Skeletal muscle tissue (tissue), 3 donors: ENCODE measurements at regions not wholly inside any gene's neighbourhood (a gene's known extent, or its start where the extent isn't known, plus 50 kb on each side); places are given as distances from the start of the nearest gene placed in this dataset.

ENCODE experiments used
- H3K27ac ChIP-seq: one replicate; pipeline ENCODE4 v1.7.0; 2013; ENCODE audit warnings: mild to moderate bottlenecking, low read depth, low read length, inconsistent platforms
- H3K27me3 ChIP-seq, 3 donors: one replicate each; pipeline ENCODE4 v1.7.0; 2013; ENCODE audit warnings: low read length in 3 of 3; ENCODE audit not compliant: control insufficient read depth in 3 of 3, insufficient read depth in 3 of 3
- H3K36me3 ChIP-seq, 3 donors: one replicate each; pipeline ENCODE4 v1.7.0; 2013; ENCODE audit warnings: low read length in 3 of 3; ENCODE audit not compliant: control insufficient read depth in 3 of 3, insufficient read depth in 3 of 3
- H3K4me1 ChIP-seq, 3 donors: one replicate each; pipeline ENCODE4 v1.7.0; 2013; ENCODE audit warnings: low read length in 3 of 3, mild to moderate bottlenecking in 3 of 3; ENCODE audit not compliant: control insufficient read depth in 3 of 3, insufficient read depth in 3 of 3
- H3K4me3 ChIP-seq, 3 donors: one replicate each; pipeline ENCODE4 v1.7.0; 2013; ENCODE audit warnings: low read length in 3 of 3
- H3K9ac ChIP-seq, 3 donors: one replicate each; pipeline ENCODE4 v1.7.0; 2013; ENCODE audit warnings: low read length in 3 of 3, mild to moderate bottlenecking in 3 of 3, moderate library complexity in 2 of 3, low read depth in 1 of 3
- H3K9me3 ChIP-seq, 3 donors: one replicate each; pipeline ENCODE4 v1.7.0; 2013; ENCODE audit warnings: low read length in 3 of 3; ENCODE audit not compliant: control insufficient read depth in 3 of 3
- donor health status: Osteomylitis.

- no peaks in the 10 kb centered on the region for H3K9me3 ChIP-seq
- H3K27me3 ChIP-seq: peaks cover 6% of the 10 kb centered on the region in 3 donors
- peak overlapping the region in 2 of 3 donors; percentile 61 to 69 for H3K9ac ChIP-seq
- H3K36me3 ChIP-seq: no peaks in the 10 kb centered on the region
- H3K27ac ChIP-seq: peak overlapping the region; percentile 83
- peak overlapping the region in 1 of 3 donors; percentile 6 for H3K4me3 ChIP-seq
- peaks cover 5 to 19% (median 14%) of the 10 kb centered on the region in 3 donors for H3K4me1 ChIP-seq
Measured at GRCh38 chr1:234771642-234772344, 161.8 kb upstream of the IRF2BP2 start.

- H3K4me3 ChIP-seq: no peak overlapping the region
- peak overlapping the region; percentile 83 for H3K27ac ChIP-seq
- H3K4me1 ChIP-seq: peaks cover 5 to 19% (median 14%) of the 10 kb centered on the region in 3 donors
- H3K27me3 ChIP-seq: no peaks in the 10 kb centered on the region
- no peaks in the 10 kb centered on the region for H3K36me3 ChIP-seq
- H3K9me3 ChIP-seq: no peaks in the 10 kb centered on the region
- H3K9ac ChIP-seq: no peak overlapping the region
Measured at GRCh38 chr1:234770924-234771540, 161.1 kb upstream of the IRF2BP2 start.

DNA sequence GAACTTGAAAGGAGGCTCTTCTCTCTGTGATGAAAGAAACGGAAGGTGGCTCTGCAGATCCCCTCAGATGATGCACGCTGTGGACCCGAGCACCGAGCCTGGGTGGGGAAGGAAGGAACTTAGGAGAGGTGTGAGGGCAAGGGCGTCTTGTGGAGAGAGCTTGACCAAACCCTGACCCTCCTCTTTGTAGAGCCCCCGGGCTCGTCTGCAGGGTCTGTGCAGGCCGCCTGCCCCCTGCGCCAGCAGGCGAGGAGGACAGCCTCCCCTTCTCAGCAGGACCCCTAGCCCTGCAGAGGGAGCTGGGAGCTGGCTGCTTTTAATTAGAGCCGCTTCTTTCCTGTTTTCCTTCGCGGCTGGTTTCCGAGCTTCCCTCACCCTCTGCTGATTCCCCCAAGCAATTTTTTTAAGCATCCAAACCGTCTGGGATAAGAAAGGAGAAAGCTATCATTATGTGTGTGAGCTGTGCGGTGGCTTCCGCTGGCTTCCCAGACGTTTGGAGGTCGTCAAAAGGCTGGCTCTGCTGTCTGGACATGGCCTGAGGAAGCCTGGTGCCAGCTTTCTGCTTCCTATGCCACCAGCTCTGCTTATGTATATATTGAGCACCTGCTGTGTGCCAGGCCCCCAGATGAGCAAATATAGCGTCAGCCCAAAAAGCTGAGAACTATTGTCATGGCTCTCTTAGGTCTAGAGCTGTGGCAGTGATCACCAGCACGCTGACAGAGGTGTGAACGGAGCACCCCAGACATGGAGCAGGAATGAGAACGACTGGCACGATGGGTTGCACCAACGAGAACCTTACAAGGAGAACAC, 160.2 kb upstream of the IRF2BP2 start:
- Histone ChIP-seq H3K9me3 (no peaks in the 10 kb centered on the region), H3K27me3 (no peaks in the 10 kb centered on the region), H3K27ac (no peak overlapping the region), H3K4me3 (no peak overlapping the region), H3K36me3 (no peaks in the 10 kb centered on the region), H3K9ac (no peak overlapping the region), H3K4me1 (peaks cover 5 to 19% (median 14%) of the 10 kb centered on the region in 3 donors)

DNA sequence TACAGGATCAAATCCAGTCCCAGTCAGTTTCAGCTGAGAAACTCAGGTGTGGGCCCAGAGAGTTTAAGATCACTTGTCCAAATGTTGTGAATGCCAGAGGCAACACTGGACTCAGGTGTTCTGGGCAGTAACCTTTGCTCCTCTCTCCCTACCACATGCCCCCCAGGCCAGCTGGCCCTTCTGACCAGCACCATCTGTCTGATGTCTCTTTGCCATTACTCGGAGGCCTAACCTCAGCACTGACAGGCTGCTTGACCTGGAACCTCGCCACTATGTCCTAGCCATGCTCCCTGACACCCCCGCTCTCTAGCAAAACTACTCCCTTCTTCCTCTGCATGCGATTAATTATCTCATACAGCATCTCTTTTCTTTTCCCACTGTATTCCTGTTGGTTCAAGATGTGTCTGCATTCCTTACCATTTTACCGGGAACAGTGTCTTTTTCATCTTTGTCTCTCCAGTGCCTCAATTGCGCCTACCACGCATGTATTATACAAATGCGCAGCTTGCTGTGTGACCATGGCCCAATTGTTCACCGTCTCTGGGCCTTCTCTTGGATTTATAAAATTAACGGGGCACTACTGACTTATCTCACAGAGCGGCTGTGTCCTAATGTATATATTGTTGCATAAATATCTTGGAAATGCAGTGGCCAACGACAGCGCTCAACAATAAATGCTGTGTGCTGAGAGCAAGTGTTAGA, 159.5 kb upstream of the IRF2BP2 start:
- Histone ChIP-seq H3K4me3 (no peak overlapping the region), H3K27me3 (no peaks in the 10 kb centered on the region), H3K27ac (no peak overlapping the region), H3K4me1 (peaks cover 5 to 19% (median 14%) of the 10 kb centered on the region in 3 donors), H3K36me3 (no peaks in the 10 kb centered on the region), H3K9ac (no peak overlapping the region), H3K9me3 (no peaks in the 10 kb centered on the region)

GRCh38 chr1:234768569-234769283, 158.7 kb upstream of the IRF2BP2 start:
- Histone ChIP-seq H3K27ac (no peak overlapping the region), H3K9me3 (no peaks in the 10 kb centered on the region), H3K4me1 (peaks cover 5 to 19% (median 14%) of the 10 kb centered on the region in 3 donors), H3K9ac (no peak overlapping the region), H3K36me3 (no peaks in the 10 kb centered on the region), H3K4me3 (no peak overlapping the region), H3K27me3 (no peaks in the 10 kb centered on the region)

GRCh38 chr1:234768171-234768568, 158.2 kb upstream of the IRF2BP2 start:
- Histone ChIP-seq H3K36me3 (no peaks in the 10 kb centered on the region), H3K4me1 (peaks cover 5 to 19% (median 14%) of the 10 kb centered on the region in 3 donors), H3K4me3 (no peak overlapping the region), H3K9me3 (no peaks in the 10 kb centered on the region), H3K27ac (no peak overlapping the region), H3K9ac (no peak overlapping the region), H3K27me3 (no peaks in the 10 kb centered on the region)

- Histone ChIP-seq H3K9ac (no peak overlapping the region), H3K27me3 (no peaks in the 10 kb centered on the region), H3K9me3 (no peaks in the 10 kb centered on the region), H3K36me3 (no peaks in the 10 kb centered on the region), H3K4me1 (no peaks in the 10 kb centered on the region), H3K4me3 (no peak overlapping the region), H3K27ac (no peak overlapping the region)
Measured at GRCh38 chr1:234765672-234766071, 155.7 kb upstream of the IRF2BP2 start.

- no peaks in the 10 kb centered on the region for H3K36me3 ChIP-seq
Measured at GRCh38 chr1:234765181-234765580, 155.2 kb upstream of the IRF2BP2 start.

DNA sequence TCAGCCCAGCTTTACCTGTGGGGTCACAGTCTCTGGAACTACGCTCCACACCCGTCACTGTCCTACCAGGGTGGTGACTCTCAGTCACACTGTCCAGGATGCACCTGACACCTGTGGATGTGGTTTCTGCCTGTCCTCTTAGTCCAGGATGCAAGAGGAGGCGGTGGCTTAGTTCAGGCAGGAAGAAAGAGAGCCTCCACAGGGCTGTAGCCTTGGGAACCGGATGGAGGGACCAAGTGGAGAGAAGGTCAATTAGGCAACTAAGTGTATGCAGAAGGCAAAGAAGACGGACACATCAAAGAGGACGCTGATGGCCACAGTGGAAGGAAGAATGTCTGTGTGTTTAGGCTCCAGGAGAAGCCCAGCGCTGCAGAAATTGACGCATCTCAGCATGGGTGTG, 153.9 kb upstream of the IRF2BP2 start:
- H3K4me3 ChIP-seq: no peak overlapping the region
- no peaks in the 10 kb centered on the region for H3K27me3 ChIP-seq
- no peaks in the 10 kb centered on the region for H3K9me3 ChIP-seq
- H3K4me1 ChIP-seq: peaks cover 0 to 5% (median 0%) of the 10 kb centered on the region in 3 donors
- no peaks in the 10 kb centered on the region for H3K36me3 ChIP-seq
- no peak overlapping the region for H3K27ac ChIP-seq
- H3K9ac ChIP-seq: no peak overlapping the region

More at GRCh38 chr1:234765181-234765580, 155.2 kb upstream of the IRF2BP2 start:
- Histone ChIP-seq H3K9ac (no peak overlapping the region), H3K4me3 (no peak overlapping the region), H3K9me3 (no peaks in the 10 kb centered on the region), H3K27ac (no peak overlapping the region), H3K4me1 (peaks cover 0 to 4% (median 0%) of the 10 kb centered on the region in 3 donors), H3K27me3 (no peaks in the 10 kb centered on the region)
